PC-3 (cell line): ENCODE measurements at regions not wholly inside any gene's neighbourhood (a gene's known extent, or its start where the extent isn't known, plus 50 kb on each side); places are given as distances from the start of the nearest gene placed in this dataset.

ENCODE experiments used
- EZH2 ChIP-seq: fragments of 300-600 bp; sonication (generic); IDR thresholded peaks from one replicate; pipeline ENCODE4 v1.6.1; 2017; ENCODE audit warnings: antibody characterized with exemption, mild to moderate bottlenecking, low read length; ENCODE audit not compliant: unreplicated experiment
- EZH2phosphoT487 ChIP-seq: fragments of 300-600 bp; sonication (generic); IDR thresholded peaks from 2 replicates; pipeline ENCODE4 v1.6.1; 2018; ENCODE audit warnings: mild to moderate bottlenecking, antibody characterized with exemption, low read length, borderline replicate concordance
- TF ChIP-seq, protein P1 (sequence below): fragments of 300-600 bp; sonication (generic); conservative IDR thresholded peaks from 2 replicates; pipeline ENCODE4 v1.5.1; 2017; ENCODE audit warnings: antibody characterized with exemption, low read depth, mild to moderate bottlenecking, low read length

GRCh38 chr11:44427432-44427831, 117.5 kb upstream of the ALX4 start:
- TF ChIP-seq, protein P1, sequence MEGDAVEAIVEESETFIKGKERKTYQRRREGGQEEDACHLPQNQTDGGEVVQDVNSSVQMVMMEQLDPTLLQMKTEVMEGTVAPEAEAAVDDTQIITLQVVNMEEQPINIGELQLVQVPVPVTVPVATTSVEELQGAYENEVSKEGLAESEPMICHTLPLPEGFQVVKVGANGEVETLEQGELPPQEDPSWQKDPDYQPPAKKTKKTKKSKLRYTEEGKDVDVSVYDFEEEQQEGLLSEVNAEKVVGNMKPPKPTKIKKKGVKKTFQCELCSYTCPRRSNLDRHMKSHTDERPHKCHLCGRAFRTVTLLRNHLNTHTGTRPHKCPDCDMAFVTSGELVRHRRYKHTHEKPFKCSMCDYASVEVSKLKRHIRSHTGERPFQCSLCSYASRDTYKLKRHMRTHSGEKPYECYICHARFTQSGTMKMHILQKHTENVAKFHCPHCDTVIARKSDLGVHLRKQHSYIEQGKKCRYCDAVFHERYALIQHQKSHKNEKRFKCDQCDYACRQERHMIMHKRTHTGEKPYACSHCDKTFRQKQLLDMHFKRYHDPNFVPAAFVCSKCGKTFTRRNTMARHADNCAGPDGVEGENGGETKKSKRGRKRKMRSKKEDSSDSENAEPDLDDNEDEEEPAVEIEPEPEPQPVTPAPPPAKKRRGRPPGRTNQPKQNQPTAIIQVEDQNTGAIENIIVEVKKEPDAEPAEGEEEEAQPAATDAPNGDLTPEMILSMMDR: peak; percentile 45
- TF ChIP-seq EZH2phosphoT487 (no peak), EZH2 (no peak)
